NCI-H524 treated with DMSO at 0.1 percent for 48 hours (cell line): ENCODE measurements at regions not wholly inside any gene's neighbourhood (a gene's known extent, or its start where the extent isn't known, plus 50 kb on each side); places are given as distances from the start of the nearest gene placed in this dataset.
"Not testable (repeated sequence)": the region's sequence is repeated elsewhere in the genome, so short reads cannot be mapped to it uniquely, and the experiment has no call there.

ENCODE experiments used
- DNase-seq: peaks from one replicate; lab custom pipeline; 2025; lab: John Stamatoyannopoulos, UW

GRCh38 chr13:58352100-58352499 is 720.6 kb downstream of the PCDH17 start:
- not testable (repeated sequence) for DNase-seq

- DNase-seq, result no peak
Measured at GRCh38 chr13:58369936-58370335, 738.4 kb downstream of the PCDH17 start.

GRCh38 chr13:58376349-58376748 is 744.8 kb downstream of the PCDH17 start:
- DNase-seq, result no peak

- no peak for DNase-seq
Measured at GRCh38 chr13:58376775-58377174, 745.2 kb downstream of the PCDH17 start.

GRCh38 chr13:58379221-58379620 is 747.7 kb downstream of the PCDH17 start:
- no peak for DNase-seq

- not testable (repeated sequence) for DNase-seq
Measured at GRCh38 chr13:58385336-58385735, 753.8 kb downstream of the PCDH17 start.

GRCh38 chr13:58397596-58398387 is 766.2 kb downstream of the PCDH17 start:
- no peak for DNase-seq

- no peak for DNase-seq
Measured at GRCh38 chr13:58399263-58399662, 767.7 kb downstream of the PCDH17 start.

- no peak for DNase-seq
Measured at GRCh38 chr13:58406545-58406944, 775.0 kb downstream of the PCDH17 start.

GRCh38 chr13:58429917-58430316 is 798.4 kb downstream of the PCDH17 start:
- DNase-seq, result no peak

- DNase-seq, result no peak
Measured at GRCh38 chr13:58434943-58435342, 803.4 kb downstream of the PCDH17 start.

- no peak for DNase-seq
Measured at GRCh38 chr13:58437427-58437826, 805.9 kb downstream of the PCDH17 start.

- no peak for DNase-seq
Measured at GRCh38 chr13:58446979-58447378, 815.4 kb downstream of the PCDH17 start.

GRCh38 chr13:58452123-58452623 is 820.6 kb downstream of the PCDH17 start:
- DNase-seq, result no peak

- no peak for DNase-seq
Measured at GRCh38 chr13:58455094-58455493, 823.5 kb downstream of the PCDH17 start.

- no peak for DNase-seq
Measured at GRCh38 chr13:58461217-58461616, 829.7 kb downstream of the PCDH17 start.

GRCh38 chr13:58463841-58464240 is 832.3 kb downstream of the PCDH17 start:
- no peak for DNase-seq

GRCh38 chr13:58467176-58467575 is 835.6 kb downstream of the PCDH17 start:
- DNase-seq, result no peak

GRCh38 chr13:58472483-58472882 is 840.9 kb downstream of the PCDH17 start:
- no peak for DNase-seq

GRCh38 chr13:58474581-58474980 is 843.0 kb downstream of the PCDH17 start:
- DNase-seq, result no peak

GRCh38 chr13:58476206-58476918 is 844.8 kb downstream of the PCDH17 start:
- DNase-seq, result no peak

GRCh38 chr13:58478858-58479257 is 847.3 kb downstream of the PCDH17 start:
- no peak for DNase-seq

GRCh38 chr13:58480061-58480460 is 848.5 kb downstream of the PCDH17 start:
- DNase-seq, result no peak
